SKM-1 treated with dmso at 0.1 percent for 144 hours (cell line): ENCODE measurements at regions not wholly inside any gene's neighbourhood (a gene's known extent, or its start where the extent isn't known, plus 50 kb on each side); places are given as distances from the start of the nearest gene placed in this dataset.

Source experiments
- DNase-seq: peaks from one replicate; lab custom pipeline; 2025; ENCODE audit not compliant: unreplicated experiment; lab: John Stamatoyannopoulos, UW

DNA sequence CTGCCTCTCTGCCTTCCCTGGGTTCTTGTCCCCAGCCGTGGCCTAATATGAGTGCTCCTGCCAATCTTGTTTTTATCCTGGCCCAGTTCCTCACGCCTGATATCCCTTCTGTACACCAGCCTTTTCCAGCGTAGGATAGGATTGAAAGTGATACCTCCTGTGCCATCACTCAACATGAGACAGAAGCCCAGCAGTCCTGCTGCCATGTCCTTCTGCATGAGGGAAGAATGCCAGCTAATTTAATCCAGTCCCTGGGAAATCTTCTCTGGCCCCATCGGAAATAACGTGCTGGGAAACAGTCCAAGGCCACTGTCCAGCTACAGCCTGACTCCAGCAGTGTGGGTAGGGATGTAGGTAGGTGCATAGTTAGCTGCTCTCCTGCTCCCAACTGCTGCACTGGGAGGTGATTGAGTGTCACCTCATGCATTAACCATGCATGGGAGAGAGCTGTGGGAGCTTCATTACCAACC lies 92.0 kb upstream of the TPM1 start:
- DNase-seq: no peak

DNA sequence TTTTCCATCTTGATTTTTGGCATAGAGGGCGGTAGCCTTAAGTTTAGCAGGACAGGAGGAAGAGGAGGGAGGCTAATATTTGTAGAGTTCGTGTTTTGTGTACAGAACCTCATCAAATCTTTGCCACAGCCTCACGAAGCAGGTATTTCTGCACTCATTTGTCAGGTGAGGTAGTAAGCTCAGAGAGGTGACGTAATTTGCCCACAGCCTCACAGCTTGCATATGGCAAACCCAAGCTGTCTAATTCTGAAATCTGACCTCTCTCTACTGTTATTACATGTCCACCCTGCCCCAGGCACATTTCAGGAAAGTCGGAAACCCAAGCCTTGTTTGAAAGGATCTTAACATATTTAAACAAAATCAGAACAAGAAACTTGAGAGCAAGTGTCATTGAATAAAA lies 91.1 kb upstream of the TPM1 start:
- no peak for DNase-seq

DNA sequence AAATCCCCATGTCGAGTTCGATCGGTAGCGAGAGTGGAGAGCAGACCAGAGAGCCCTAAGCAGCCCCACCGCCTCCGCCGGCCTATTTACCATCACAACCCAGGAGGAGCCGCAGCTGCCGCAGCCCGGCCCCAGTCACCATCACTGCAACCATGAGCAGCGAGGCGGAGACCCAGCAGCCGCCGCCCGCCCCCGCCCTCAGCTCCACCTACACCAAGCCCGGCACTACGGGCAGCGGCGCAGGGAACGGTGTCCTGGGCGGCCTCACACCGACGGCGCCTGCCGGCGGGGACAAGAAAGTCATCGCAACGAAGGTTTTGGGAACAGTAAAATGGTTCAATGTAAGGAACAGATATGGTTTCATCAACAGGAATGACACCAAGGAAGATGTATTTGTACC lies 89.5 kb upstream of the TPM1 start:
- no peak for DNase-seq

DNA sequence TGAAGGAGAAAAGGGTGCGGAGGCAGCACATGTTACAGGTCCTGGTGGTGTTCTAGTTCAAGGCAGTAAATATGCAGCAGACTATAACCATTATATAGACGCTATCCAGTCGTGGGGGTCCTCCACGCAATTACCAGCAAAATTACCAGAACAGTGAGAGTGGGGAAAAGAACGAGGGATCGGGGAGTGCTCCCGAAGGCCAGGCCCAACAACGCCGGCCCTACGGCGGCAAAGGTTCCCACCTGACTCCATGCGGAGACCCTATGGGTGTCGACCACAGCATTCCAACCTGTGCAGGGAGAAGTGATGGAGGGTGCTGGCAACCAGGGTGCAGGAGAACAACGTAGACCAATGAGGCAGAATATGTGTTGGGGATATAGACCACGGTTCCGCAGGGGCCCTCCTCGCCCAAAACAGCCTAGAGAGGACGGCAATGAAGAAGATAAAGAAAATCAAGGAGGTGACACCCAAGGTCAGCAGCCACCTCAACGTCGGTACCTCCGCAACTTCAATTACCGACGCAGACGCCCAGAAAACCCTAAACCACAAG lies 89.0 kb upstream of the TPM1 start:
- no peak for DNase-seq

DNA sequence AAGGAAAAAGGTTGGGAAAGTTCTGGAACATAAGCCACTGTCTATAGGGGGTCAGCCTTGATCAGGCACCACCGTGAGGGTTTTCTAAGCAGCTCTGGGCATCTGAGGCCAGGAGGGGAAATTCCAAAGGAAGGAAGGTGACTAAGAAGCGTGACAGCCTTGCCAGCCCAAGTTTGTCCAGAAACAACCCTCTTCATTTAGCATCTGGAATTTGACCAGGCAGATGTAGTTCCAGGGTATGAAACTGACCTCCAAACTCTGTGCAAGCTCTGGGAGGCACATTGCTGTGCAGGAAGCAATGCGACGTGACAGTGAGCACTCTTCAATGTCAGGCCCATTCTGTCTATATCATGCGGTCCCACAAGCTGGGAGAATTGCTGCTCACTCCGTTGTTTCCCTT lies 85.4 kb upstream of the TPM1 start:
- DNase-seq: no peak

DNA sequence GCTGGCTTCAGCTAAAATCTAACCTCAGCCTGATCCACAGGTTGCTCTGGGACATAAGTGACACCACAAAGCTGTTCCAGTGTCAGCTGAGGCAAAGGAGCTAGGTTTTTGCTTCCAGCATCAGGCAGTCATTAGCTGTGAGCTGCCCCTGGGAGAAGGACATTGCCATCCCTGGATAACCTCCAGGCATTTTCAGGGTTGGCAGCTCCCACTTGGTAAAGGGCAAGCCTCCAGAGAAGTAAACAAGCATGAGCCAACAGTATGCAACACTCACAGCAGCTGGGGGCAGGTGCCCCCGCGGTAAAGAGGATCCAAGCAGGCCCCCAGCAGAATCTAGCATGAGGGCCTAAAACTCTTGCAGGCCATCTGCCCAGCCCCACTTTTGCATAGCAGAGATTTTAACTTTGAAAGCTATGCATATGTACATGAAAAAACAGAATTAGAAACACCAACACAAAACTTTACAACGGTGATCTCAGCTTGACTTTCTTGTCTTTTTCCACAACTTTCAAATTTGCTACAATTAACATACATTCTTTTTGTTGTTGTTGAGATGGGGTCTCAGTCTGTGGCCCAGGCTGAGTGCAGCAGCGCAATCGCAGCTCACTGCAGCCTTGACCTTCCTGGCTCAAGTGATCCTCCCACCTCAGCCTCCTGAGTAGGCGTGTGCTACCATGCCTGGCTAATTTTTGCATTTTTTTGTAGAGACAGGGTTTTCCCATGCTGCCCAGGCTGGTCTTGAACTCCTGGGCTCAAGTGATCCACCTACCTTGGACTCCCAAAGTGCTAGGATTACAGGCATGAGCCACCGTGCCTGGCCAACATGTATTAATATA lies 83.8 kb upstream of the TPM1 start:
- no peak for DNase-seq

DNA sequence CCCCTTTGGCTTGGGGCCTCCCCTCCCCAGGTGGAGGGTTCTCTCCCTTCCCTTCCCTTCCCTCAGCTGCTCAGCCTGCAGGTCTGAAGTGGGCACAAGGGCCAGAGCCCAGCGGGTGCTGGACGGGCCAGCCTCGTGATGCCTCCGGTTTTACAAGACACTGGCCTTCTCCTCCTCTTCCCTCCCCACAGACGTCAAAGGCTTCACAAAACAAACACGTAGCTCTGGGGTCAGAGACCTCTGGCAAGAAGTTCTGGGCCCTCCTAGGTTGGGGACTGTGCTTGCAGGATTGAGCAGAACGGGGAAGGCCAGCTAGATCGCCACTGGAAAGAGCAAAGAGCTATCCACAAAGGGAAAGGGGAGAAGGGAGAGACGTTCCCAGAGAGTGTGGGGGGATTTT lies 81.4 kb upstream of the TPM1 start:
- no peak for DNase-seq

DNA sequence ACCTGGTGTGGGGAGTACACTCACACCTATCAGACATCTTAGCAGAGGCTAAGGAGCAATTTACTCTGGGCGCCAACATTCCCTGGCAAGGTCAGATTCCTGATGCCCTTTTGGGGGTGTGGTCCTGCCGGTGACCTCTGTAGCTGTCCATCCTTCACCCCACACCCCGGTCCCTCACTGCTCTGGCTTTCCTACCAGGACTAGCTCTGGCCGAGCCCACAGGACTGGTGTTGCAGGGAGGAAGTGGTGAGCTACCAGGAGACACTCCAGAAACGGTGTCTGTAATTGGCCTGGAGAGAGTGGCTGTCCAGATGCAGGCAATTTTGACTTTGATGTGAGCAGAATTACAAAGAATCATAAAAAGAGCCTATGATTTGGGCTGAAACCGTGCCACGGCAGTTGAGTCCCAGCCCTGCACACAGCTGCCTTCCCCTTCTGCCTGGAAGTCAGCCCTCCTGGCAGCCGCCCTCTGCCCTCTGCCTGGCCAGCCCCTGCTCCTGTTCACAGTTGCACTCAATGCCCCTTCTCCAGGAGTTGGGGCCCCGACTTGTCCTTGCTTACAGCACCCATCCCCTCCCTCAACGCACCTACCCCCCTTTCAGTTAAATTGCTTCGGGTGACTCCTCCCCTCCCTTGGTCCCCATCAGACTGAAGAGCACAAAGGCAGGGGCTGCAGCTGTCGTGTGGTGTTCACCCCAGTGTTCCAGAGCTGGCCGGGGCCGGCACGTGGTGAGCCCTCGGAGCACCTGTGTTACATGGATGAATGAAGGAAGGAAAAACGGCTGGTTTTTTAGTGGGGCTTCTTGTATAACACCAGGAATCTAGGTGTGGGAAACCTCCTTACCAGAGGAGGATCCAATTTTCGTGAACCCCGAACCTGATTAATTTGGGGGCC lies 80.2 kb upstream of the TPM1 start:
- DNase-seq: no peak

DNA sequence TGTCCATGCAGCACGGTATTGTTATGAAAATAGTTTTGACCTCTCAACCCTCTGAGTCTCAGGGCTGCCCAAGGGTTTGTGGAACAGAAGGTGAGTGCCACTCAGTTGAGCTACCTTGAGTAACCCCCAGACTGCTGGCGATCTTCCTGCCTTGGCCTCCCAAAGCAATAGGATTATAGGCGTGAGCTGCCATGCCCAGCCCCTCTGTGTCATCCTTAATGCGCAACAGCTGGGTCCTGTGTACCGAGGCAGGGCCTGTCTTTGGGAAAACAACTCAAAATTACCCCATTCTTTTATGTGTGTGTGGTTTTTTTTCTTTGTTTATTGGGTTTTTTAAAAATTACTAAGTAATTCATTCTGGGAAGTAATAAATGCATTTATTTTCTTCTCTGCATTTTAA lies 78.3 kb upstream of the TPM1 start:
- no peak for DNase-seq

DNA sequence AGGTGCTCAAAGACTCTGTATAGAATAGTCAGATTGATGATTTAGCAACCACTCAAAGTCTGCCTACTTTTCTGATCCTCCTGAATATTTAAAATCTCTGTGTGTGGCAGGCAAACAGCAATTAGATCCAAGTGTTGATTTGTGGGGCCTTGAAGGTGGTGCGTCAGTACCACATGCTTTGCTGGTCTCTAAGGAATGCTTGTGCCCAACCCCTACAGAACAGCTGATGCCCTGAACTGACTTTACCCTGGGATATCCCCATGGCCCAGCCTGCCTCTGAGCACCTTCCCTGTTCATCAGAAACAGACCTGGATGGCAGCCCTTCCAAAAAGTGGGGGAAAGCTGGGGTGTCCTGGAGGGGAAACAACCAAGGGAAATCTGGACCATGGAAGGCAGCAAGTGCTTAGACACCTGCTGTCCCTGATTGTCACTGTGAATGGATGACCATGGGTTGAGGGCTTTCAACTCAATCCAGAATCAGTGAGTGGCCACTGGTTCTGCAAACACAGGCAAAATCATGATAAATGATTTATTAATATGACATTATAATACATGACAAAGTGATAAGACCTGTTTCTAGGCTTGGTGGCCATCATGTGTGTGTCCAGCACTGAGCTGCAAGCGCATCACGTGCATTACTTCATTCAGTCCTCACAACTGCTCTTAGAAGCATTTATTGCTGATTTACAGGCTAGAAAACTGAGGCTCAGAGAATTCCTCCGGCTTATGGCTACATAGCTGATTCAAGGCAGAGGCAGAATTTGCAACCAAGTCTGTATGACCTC lies 76.1 kb upstream of the TPM1 start:
- no peak for DNase-seq

DNA sequence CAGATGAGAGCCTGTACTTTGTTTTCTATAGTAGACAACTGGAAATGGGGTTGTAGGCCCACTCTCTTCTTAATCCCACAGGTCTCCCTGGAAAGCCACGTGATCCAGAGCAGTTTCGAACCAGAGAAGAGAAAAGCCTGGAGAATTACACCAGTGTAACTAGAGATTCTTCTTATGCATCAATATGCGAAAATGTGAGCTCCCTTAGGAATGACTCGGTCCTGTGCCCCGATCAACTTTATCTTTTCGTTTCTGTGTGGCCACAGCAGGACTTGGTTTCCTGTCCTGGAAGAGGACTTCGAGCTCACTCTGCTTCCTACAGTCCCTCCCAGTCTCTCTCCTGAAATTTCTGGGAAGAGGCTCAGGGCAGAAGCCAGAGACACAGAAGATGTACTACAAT lies 73.8 kb upstream of the TPM1 start:
- no peak for DNase-seq

DNA sequence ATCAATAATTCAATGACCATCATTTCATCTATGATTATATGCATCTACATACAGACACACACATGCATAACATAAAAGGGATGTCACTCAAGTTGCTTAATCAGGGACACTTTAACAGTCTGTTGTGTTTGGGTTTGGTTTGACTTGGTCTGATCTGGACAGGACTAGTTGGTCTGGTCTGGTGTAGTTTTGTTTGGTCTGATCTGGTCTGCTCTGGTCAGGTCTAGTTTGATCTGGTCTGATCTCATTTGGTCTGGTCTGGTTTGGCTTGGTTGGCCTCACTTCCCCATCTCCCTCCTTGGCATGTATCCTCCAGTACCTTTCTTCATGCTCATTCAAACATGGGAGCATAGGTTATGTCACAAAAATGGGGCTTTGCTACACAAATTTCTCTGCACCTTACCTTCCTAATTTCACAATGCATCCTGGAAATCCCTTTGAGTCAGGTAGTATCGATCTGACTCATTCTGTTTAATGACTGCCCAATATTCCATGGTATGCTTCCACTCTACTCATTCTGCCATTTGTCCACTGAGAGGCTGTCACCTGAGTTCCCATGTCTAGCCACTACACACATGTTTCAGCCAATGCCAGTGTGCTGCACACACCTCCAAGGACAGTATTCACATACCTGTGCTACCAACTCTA lies 73.0 kb upstream of the TPM1 start:
- DNase-seq: no peak

DNA sequence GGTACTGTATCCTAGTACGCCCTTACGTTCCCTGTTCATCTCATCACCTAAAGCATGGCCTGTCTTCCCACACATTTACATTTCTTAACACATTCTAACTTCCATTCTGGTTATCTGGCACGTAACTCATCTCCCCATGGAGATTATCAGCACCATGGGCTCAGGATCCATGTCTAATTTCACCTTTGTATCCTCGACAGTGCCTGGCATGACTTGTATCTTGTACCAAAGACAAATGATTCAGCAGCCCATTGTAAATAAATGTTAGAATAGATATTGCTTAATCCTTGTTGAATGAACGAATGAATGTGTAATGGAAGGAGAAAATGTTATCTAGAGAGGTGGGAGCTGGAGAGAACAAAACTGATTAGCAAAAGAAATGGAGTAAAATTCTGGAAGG lies 69.7 kb upstream of the TPM1 start:
- DNase-seq: no peak

DNA sequence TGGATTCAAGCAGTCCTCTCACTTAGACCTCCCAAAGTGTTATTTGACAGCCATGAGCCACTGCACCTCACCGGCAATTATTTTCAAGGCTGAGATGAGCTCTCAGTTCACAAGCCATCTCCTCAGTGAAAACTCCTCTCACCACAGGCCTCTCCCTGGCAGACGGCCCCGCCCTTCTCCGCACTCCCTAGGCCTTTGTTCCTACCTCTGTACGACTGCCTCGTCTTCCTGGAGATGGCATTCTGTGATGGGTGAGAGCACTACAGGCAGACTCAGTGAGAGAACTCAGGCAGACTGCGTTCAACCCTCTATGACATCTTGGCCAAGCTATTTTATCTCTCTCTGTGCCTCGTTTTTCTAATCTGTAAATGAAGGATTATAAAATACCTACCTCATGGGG lies 67.0 kb upstream of the TPM1 start:
- no peak for DNase-seq

DNA sequence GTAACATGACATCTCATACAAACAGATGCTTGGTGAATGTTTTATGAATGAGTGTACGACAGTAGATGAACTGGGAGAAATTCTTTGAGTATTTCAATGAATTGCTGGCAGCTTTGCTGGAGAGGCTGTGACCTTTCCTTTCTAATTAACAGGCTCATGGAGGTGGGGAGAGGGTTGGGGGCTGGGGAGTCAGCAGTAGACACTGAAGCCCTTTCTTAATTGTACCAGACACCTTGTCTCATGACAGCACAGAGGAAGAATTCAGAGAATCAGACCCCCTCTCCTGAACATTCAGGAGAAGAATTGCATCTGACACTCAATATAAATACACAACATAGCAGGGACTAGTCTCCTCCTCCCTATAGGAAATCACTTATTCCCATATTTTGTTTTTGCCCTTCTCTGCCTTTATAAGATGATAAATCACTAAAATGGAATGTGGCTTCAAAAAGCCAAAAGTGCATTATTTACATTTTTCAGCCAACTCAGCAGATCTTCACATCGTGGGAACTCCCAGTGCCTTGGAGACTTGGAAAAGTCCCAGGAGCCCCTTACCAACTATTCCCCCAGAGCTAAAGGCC lies 66.2 kb upstream of the TPM1 start:
- DNase-seq: no peak

DNA sequence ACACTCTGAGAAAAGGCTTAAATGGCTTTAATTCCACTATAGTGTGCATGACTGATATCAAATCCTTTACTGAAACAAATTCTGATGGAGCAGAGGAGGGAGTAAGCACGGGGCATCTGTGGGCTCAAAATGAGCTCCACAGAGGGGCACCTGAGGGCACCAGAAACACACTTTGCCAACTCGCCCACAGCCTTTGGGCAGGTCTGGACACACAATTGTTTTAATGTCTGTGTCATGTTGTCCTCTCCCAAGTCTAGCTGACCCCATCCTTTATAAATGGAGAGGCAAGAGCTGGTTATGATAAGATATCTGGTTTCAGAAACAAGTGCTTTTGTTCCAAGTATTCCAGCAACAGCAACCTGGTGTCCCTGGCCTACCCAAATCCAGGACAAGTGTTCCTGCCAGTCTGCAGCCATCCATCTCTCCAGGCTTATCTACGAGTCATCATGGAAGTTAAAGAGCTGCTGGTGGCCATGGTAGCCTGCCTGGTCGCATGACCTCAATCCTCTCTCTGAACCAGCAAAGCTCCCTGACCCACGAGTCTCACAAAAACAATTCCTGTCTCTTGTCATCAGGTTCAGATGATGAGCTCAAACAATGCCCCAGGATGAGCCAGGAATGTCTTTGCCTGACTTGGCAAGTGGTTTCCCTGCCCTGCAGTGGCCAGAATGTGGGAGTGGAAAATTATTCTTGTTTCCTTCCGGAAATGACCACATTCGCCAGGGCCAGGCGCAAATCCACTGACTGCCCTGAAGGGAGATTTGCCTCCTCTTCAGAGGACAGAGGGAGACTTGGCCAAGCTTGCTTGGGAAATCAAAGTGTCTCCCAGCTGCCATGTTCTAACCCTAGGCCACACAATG lies 64.4 kb upstream of the TPM1 start:
- DNase-seq: no peak

DNA sequence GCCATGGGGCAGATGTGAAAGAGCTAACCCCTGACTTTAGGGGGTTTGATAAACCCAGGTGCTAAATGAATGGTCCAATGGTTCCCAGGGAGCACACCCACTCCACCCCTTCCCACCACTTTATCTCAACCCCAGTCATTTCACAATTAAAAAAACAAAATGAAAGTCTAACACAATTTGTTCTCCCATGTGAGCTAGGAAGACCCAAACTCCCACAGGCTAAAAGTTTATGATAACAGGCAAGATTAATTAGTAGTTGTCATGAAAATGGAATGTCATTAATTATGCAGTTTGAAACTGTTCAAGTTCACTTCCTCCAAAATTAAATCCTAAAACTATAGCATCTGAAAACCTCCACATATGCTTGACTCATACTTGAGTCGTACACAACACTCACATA lies 63.3 kb upstream of the TPM1 start:
- no peak for DNase-seq

DNA sequence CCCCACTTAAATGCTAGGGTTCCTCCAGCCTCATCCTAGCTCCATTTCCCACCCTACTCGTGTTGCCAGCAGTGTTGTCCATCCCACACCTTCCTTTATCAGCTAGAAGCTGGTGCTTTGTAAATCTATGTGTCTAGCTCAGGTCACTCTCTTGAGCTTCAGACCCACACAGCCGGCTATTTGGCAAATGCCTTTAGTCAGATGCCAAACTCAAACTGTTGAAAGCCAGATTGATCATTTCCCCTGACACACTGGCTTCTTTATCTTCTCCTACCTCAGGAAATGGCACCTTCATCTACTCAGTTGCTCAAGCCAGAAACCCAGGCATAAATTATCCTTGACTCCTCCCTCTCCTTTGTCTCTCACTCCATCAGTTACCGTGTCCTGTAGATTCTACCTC lies 61.5 kb upstream of the TPM1 start:
- DNase-seq: no peak

DNA sequence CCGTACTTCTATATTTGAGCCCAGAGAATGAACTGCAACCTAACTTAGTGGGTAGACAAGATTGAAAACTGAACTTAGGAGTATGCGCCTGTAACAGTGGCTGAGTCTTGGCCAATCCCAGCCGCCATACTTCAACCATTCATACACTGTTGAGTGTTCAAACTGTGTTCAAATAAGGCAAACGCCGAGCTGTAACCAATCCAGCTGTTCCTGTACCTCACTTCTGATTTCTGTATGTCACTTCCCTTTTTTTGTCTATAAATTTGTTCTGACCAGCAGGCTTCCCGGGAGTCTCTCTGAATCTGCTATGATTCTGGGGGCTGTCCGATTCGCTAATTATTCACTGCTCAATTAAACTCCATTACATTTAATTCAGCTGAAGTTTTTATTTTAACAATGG lies 58.6 kb upstream of the TPM1 start:
- DNase-seq: no peak
